GM12873 (cell line): ENCODE measurements at regions not wholly inside any gene's neighbourhood (a gene's known extent, or its start where the extent isn't known, plus 50 kb on each side); places are given as distances from the start of the nearest gene placed in this dataset.

Experiments used
- TF ChIP-seq, protein P1 (sequence below): IDR thresholded peaks from 2 replicates; pipeline ENCODE4 v1.5.1; 2012; ENCODE audit warnings: low read depth, mild to moderate bottlenecking, moderate library complexity, low read length, control low read depth; ENCODE audit not compliant: insufficient read depth; ENCODE audit errors: missing control alignments

DNA sequence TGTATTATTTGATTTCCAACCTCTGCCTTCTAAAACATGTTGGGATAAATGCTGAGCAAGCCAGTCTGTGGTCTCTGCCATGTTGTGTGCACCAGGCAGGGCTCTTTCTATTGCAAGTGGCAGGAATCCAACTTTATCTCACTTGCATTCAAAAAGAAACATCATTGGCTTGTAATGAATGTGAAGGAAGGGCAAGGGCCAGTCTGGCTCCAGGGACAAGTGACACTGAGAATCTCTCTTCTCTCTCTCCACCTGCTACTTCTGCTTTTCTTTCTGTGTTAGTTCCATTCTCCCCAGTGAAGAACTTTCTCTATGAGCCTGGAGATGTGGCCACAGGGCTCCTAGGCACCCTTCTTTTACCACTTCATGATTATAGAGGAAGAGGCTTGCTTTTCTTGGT lies 329.9 kb upstream of the NCAM1 start:
- TF ChIP-seq, protein P1, sequence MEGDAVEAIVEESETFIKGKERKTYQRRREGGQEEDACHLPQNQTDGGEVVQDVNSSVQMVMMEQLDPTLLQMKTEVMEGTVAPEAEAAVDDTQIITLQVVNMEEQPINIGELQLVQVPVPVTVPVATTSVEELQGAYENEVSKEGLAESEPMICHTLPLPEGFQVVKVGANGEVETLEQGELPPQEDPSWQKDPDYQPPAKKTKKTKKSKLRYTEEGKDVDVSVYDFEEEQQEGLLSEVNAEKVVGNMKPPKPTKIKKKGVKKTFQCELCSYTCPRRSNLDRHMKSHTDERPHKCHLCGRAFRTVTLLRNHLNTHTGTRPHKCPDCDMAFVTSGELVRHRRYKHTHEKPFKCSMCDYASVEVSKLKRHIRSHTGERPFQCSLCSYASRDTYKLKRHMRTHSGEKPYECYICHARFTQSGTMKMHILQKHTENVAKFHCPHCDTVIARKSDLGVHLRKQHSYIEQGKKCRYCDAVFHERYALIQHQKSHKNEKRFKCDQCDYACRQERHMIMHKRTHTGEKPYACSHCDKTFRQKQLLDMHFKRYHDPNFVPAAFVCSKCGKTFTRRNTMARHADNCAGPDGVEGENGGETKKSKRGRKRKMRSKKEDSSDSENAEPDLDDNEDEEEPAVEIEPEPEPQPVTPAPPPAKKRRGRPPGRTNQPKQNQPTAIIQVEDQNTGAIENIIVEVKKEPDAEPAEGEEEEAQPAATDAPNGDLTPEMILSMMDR = no peak

DNA sequence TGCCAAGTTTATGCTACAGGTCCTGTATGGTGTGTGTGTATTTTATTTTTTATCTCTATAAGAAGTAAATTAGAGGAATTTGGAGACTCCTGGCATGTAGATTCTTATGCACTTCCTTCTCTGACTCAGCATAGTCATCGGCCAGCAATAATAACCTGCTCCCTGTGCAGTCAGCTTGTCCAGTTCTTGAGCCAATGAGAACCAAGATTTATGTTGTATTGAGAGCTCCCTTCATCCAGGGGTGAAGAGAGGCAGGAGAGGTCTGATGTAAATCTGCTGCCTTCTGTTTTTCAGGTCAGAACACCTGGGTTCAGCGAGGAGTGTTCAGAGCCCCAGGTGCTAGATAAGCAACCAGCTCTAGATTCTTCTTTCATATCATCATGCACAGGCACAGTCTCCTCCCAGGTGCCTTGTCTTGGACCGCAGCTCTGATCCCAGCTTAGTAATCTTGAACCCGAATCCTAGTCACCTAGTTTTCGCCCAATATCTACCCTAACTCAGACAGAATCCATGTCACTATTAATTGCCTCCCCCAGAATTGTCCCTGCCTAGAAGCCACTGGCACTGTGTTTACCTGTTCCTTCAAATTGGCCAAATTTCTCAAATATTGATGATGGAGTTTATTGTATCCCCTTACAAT lies 328.2 kb upstream of the NCAM1 start:
- TF ChIP-seq, protein P1 = no peak

DNA sequence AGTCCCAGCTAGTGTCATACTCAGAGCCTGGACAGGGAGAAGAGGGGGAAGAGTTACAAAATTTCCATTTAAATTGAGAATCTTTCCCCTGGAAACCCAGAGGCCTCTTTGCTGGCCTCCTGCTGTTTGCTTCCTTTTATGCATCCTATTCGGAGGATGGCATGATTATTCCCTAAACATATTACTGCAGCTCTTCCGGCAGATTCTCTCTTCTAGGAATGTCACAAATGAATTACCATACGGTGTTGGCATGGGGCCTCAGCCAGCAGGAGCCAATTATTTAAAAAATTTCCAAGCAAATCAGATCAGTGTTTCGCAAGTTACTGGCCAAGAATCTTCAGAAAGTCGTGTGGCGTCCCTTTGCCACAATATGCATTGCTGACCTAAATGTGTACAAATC lies 326.7 kb upstream of the NCAM1 start:
- TF ChIP-seq, protein P1 = no peak

DNA sequence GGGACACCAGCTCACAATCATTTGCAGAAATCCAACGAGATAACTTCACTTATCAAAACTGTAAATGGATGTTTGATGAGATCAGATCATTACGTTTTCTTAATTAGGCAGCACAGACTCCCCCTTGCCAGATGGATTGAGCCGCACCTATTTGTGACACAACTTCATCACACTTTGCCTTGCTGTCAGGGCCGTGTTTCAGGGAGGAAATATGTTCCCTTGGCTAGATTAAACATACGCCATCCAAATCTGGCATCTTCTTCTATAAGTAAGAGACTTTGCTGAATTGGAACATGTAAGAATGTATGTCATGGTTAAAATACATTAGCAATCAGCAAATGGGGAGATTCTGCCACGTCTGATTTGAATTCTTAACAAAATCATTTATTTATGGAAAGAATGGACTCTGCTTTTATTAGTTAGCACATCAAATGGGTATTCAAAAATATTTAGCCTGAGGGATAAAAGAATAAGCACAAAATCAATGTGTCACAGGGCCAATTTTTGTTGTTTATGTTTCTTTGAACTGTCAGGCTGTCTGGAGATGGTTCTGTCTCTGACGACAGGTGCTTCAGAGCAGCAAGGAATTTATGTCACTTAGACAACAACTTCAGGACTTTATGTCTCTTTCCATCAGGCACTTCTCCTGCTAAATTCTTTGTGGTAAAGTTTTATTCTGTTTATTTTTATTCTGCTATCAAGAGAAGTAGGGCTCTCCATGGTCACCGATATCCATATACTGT lies 326.1 kb upstream of the NCAM1 start:
- TF ChIP-seq, protein P1 = no peak

DNA sequence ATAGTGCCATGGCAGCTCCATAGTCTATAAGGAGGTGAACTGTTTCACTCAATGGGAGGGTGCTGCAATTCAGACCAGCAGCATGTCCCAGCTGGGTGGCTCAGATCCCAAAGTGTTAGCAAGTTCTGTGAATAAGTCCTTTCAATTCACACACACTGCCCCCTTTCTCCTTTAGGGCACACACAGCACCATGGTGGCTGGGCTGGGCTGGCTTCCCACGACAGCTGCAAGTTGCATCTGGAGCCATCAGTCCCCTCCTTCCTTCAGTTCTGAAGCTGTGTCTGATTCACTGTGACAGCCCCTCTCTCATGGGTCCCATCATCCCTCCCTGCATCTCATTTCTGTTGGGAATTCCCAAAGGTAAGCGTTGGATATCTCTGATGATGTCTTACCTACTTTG lies 324.1 kb upstream of the NCAM1 start:
- TF ChIP-seq, protein P1 = no peak

DNA sequence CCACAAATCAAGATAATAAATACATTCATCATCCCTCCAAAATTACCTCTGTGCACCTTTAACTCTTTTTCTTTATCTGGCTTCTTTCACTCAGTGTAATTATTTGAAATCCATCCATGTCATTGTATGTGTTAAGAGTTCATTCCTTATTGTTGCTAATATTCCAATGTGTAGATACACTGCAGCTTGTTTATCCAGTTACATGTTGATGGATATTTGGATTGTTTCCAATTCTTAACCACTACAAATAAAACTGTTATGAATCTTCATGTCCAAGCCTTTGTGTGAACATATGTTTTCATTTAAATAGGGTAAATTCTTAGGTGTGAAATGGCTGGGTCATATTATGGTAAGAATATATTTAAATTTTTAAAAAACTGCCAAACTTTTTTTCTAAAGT lies 323.3 kb upstream of the NCAM1 start:
- TF ChIP-seq, protein P1 = no peak

DNA sequence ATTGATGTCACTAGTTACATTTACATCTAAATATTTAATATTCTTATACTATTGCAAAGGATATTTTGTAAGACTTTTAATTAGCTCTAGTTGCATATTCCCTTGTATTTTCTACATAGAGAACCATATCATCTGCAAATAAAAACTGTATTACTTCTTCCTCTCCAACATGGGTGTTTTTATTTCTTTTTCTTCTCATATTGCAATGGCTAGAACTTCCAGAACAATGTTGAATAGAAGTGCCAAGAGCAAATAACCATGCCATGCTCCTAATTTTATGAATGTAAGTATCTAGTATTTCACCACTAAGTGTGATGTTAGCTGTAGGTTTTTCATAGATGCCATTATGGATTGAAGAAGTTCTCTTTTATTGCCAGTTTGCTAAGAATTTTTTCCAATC lies 321.8 kb upstream of the NCAM1 start:
- TF ChIP-seq, protein P1 = no peak
